ENCODE measurements at regions not wholly inside any gene's neighbourhood (a gene's known extent, or its start where the extent isn't known, plus 50 kb on each side); places are given as distances from the start of the nearest gene placed in this dataset.

DNA sequence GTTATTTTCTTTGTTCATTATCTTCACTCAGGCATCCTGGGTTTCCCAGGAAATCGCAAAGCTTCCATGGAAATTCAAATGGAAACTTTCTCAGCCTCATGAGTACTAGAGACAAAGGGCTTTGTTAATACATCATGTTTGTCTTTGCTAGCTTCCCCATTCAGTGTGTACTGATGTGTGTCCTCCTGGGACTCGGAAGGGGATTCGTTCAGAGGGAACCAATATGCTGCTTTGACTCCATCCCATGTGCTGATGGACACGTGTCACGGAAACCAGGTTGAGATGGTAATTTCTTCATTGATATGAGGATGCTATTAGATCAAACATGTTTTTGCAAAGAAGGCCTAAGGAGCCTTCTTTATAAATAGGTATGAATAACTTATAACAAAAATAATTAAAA lies 87.0 kb upstream of the KCNAB1 start:
- H3K9me3 ChIP-seq (replicated peaks) = no peaks in the 10 kb centered on the region
- H3K36me3 ChIP-seq = no peaks in the 10 kb centered on the region
- no peak overlapping the region for H3K27ac ChIP-seq (replicated peaks)
- H3K27me3 ChIP-seq (ENCODE audit: low read depth) = no peaks in the 10 kb centered on the region
- H3K4me1 ChIP-seq = no peaks in the 10 kb centered on the region
- no peak for DNase-seq
- TF ChIP-seq, protein P1, sequence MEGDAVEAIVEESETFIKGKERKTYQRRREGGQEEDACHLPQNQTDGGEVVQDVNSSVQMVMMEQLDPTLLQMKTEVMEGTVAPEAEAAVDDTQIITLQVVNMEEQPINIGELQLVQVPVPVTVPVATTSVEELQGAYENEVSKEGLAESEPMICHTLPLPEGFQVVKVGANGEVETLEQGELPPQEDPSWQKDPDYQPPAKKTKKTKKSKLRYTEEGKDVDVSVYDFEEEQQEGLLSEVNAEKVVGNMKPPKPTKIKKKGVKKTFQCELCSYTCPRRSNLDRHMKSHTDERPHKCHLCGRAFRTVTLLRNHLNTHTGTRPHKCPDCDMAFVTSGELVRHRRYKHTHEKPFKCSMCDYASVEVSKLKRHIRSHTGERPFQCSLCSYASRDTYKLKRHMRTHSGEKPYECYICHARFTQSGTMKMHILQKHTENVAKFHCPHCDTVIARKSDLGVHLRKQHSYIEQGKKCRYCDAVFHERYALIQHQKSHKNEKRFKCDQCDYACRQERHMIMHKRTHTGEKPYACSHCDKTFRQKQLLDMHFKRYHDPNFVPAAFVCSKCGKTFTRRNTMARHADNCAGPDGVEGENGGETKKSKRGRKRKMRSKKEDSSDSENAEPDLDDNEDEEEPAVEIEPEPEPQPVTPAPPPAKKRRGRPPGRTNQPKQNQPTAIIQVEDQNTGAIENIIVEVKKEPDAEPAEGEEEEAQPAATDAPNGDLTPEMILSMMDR (IDR thresholded peaks at IDR 0.05; ENCODE audit: borderline replicate concordance) = no peak
- H3K4me3 ChIP-seq = no peak overlapping the region
- intact Hi-C loops (cut with micrococcal nuclease) = loop anchor here (10.0 kb wide), 1 partner anchor 481 kb away; no protein-coding TSS in a partner anchor

DNA sequence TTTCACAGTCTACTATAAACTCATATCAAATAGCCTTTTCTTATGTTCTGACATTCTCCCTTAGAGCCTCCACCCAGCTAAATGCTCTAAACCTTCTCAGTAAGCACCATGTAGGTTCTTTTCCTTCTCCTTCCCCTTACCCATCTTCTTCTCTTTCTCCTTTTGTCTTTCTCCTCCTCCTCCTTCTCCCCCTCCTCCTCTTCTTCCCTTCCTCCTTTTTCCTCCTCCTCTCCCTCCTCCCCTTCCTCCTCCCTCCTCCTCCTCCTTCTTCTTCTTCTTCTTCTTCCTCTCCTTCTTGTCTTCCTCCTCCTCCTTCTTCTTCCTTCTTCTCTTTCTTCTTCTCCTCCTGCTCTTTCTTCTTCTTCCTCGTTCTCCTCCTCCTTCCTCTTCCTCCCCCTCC lies 85.2 kb upstream of the KCNAB1 start:
- H3K4me3 ChIP-seq = no peak overlapping the region
- TF ChIP-seq, protein P1 (IDR thresholded peaks at IDR 0.05; ENCODE audit: borderline replicate concordance) = no peak
- DNase-seq = no peak
- no peaks in the 10 kb centered on the region for H3K36me3 ChIP-seq
- no peak overlapping the region for H3K27ac ChIP-seq (replicated peaks)
- no peaks in the 10 kb centered on the region for H3K27me3 ChIP-seq (ENCODE audit: low read depth)
- no peaks in the 10 kb centered on the region for H3K4me1 ChIP-seq
- no peaks in the 10 kb centered on the region for H3K9me3 ChIP-seq (replicated peaks)
- intact Hi-C loops (cut with micrococcal nuclease) = loop anchor here (10.0 kb wide), 1 partner anchor 480 kb away; no protein-coding TSS in a partner anchor

DNA sequence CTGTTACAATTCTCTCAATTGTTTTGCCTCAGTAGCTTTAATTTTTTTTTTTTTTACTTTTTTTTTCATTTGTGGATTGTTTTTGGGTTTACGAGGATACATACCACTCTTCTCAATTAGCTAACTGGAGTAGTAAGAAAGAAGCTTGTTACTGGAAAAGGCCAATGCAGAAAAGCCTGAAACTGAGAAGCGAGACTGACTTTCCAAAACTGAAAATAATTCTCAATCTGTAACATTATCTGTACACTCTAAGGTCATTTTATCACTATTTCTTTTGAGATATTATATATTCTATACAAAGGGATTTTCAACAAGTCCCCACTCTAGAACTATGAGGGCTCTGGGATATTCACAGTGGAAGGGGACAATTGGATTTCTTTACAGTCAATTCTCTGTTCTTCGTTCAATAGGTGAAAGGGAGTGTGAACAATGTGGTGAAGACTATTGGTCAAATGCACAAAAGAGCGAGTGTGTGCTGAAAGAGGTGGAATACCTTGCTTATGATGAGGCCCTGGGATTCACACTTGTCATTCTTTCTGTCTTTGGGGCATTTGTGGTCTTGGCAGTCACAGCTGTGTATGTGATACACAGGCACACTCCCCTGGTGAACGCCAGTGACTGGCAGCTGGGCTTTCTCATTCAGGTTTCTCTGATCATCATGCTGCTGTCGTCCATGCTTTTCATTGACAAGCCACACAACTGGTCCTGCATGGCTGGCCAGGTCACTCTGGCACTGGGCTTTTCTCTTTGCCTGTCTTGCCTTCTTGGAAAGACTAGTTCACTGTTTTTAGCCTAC lies 83.9 kb upstream of the KCNAB1 start:
- no peaks in the 10 kb centered on the region for H3K4me1 ChIP-seq
- no peak overlapping the region for H3K27ac ChIP-seq (replicated peaks)
- no peaks in the 10 kb centered on the region for H3K9me3 ChIP-seq (replicated peaks)
- DNase-seq = no peak
- H3K4me3 ChIP-seq = no peak overlapping the region
- H3K36me3 ChIP-seq = no peaks in the 10 kb centered on the region
- no peaks in the 10 kb centered on the region for H3K27me3 ChIP-seq (ENCODE audit: low read depth)
- TF ChIP-seq, protein P1 (IDR thresholded peaks at IDR 0.05; ENCODE audit: borderline replicate concordance) = no peak
- intact Hi-C loops (cut with micrococcal nuclease) = loop anchor here (10.0 kb wide), 1 partner anchor 478 kb away; no protein-coding TSS in a partner anchor

DNA sequence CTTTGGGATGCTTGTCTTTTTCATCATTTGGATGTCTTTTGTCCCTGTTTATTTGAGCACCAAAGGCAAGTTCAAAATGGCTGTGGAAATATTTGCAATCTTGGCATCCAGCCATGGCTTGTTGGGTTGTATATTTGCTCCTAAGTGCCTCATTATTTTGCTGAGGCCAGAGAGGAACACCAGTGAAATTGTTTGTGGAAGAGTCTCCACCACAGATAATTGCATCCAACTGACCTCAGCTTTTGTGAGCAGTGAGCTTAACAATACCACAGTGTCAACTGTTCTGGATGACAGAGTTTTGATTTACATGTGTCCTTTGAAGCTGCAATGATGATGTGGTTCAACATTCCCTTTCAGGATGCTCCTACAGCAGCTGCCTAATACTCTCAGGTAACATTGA lies 83.0 kb upstream of the KCNAB1 start:
- H3K4me3 ChIP-seq = no peak overlapping the region
- DNase-seq = no peak
- no peaks in the 10 kb centered on the region for H3K27me3 ChIP-seq (ENCODE audit: low read depth)
- TF ChIP-seq, protein P1 (IDR thresholded peaks at IDR 0.05; ENCODE audit: borderline replicate concordance) = no peak
- no peak overlapping the region for H3K27ac ChIP-seq (replicated peaks)
- intact Hi-C loops (cut with micrococcal nuclease) = loop anchor here (10.0 kb wide), 1 partner anchor 477 kb away; no protein-coding TSS in a partner anchor
- H3K9me3 ChIP-seq (replicated peaks) = no peaks in the 10 kb centered on the region
- no peaks in the 10 kb centered on the region for H3K36me3 ChIP-seq
- H3K4me1 ChIP-seq = no peaks in the 10 kb centered on the region

DNA sequence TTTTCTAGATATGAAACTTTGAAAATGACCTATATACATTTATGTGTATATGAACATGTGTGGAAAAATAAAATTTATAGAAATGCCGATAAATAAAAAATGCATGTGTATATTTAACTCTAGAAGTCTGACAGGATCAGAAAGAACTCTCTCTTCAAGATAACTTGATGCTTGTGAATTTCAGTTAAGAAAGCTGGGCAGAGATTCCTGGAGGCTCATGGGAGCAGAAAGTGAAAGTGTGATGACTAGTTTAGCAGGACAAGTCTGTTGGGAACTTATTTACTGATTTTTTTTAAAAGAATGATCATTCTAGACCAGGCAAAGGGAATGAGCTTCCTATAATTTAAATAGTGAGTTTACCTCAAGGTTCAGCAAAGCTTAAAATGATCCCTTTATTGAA lies 81.5 kb upstream of the KCNAB1 start:
- H3K4me1 ChIP-seq = no peaks in the 10 kb centered on the region
- H3K27me3 ChIP-seq (ENCODE audit: low read depth) = peaks cover 8% of the 10 kb centered on the region
- no peak for DNase-seq
- TF ChIP-seq, protein P1 (IDR thresholded peaks at IDR 0.05; ENCODE audit: borderline replicate concordance) = no peak
- H3K36me3 ChIP-seq = no peaks in the 10 kb centered on the region
- no peak overlapping the region for H3K4me3 ChIP-seq
- intact Hi-C loops (cut with micrococcal nuclease) = loop anchor here (10.0 kb wide), 1 partner anchor 476 kb away; no protein-coding TSS in a partner anchor
- no peak overlapping the region for H3K27ac ChIP-seq (replicated peaks)
- no peaks in the 10 kb centered on the region for H3K9me3 ChIP-seq (replicated peaks)

Measured in left ventricle myocardium inferior (tissue), 1 donor.